Small intestine (tissue), 7 donors: ENCODE measurements at regions not wholly inside any gene's neighbourhood (a gene's known extent, or its start where the extent isn't known, plus 50 kb on each side); places are given as distances from the start of the nearest gene placed in this dataset.

ENCODE experiments used
- DNase-seq, 2 donors: peaks; one replicate each; pipeline versions ENCODE4 v3.0.0 to v3.0.0-alpha.2; 2013
- FAIRE-seq: peaks from 2 replicates; lab custom pipeline; 2012; peaks lifted over from hg19 to GRCh38; lab: Jason Lieb, UNC
- H3K27ac ChIP-seq, 3 donors: one replicate each; pipeline ENCODE4 v1.5.1; 2013; ENCODE audit warnings: low read length in 2 of 3, mild to moderate bottlenecking in 2 of 3, control low read depth in 1 of 3, inconsistent platforms in 1 of 3, low read depth in 1 of 3, moderate library complexity in 1 of 3
- H3K27me3 ChIP-seq, 3 donors: one replicate each; pipeline ENCODE4 v1.6.1; 2013; ENCODE audit warnings: low read length in 3 of 3, inconsistent platforms in 1 of 3; ENCODE audit not compliant: control insufficient read depth in 3 of 3, insufficient read depth in 3 of 3
- H3K36me3 ChIP-seq, 3 donors: one replicate each; pipeline ENCODE4 v1.6.1; 2013; ENCODE audit warnings: low read length in 3 of 3, inconsistent platforms in 1 of 3, low read depth in 1 of 3, mild to moderate bottlenecking in 1 of 3, moderate library complexity in 1 of 3; ENCODE audit not compliant: control insufficient read depth in 3 of 3, insufficient read depth in 2 of 3
- H3K4me1 ChIP-seq, 3 donors: one replicate each; pipeline ENCODE4 v1.6.1; 2013; ENCODE audit warnings: low read length in 2 of 3, inconsistent platforms in 1 of 3, low read depth in 1 of 3, mild to moderate bottlenecking in 1 of 3, moderate library complexity in 1 of 3; ENCODE audit not compliant: control insufficient read depth in 3 of 3, insufficient read depth in 2 of 3
- H3K4me3 ChIP-seq, 3 donors: one replicate each; pipeline ENCODE4 v1.5.1; 2013; ENCODE audit warnings: low read length in 3 of 3, control low read depth in 1 of 3, inconsistent platforms in 1 of 3, low read depth in 1 of 3, mild to moderate bottlenecking in 1 of 3, moderate library complexity in 1 of 3
- H3K9me3 ChIP-seq, 2 donors: one replicate each; pipeline ENCODE4 v1.6.1; 2013; ENCODE audit warnings: low read depth in 1 of 2, low read length in 1 of 2; ENCODE audit not compliant: control insufficient read depth in 2 of 2, insufficient read depth in 1 of 2
- WGBS, 3 donors: extraction: QIAGEN DNeasy Blood & Tissue Kit; methylation state at CpG; one replicate each; pipeline ENCODE4 v1.1.7; 2013; 5-methylcytosine and 5-hydroxymethylcytosine counted together
- donor health status: healthy with polysubstance abuse.
- donor health status: control.
- donor health status: control.
- donor health status: Bipolar disorder and iron deficiency.
- donor health status: healthy.

DNA sequence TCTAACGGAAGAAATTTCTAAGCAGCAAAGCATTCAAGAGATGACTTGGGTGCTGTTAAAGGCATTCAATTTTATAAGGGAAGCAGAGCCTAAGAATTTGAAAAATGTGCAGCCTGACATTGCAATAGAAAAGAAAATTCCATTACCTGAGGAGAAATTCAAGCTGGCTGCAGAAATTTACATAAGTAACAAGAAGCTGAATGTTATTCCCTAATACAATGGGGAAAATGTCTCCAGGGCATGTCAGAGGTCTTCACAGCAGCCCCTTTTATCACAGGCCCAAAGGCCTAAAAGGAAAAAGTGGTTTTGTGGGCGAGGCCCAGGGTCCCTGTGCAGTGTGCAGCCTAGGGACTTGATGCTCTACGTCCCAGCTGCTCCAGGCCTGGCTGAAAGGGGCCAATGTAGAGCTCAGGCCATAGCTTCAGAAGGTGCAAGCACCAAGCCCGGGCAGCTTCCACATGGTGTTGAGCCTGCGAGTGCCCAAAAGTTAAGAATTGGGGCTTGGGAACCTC is 306.7 kb downstream of the RDH14 start:
- Histone ChIP-seq H3K4me1 (no peaks in the 10 kb centered on the region), H3K4me3 (no peak overlapping the region), H3K27me3 (no peaks in the 10 kb centered on the region), H3K27ac (no peak overlapping the region), H3K36me3 (no peaks in the 10 kb centered on the region), H3K9me3 (peaks cover 0 to 3% of the 10 kb centered on the region in 2 donors)
- FAIRE-seq (no peak), DNase-seq (no peak)
- 74 to 83% (median 77%) methylated on average over 5 of the region's 5 CpGs for WGBS, 3 donors

DNA sequence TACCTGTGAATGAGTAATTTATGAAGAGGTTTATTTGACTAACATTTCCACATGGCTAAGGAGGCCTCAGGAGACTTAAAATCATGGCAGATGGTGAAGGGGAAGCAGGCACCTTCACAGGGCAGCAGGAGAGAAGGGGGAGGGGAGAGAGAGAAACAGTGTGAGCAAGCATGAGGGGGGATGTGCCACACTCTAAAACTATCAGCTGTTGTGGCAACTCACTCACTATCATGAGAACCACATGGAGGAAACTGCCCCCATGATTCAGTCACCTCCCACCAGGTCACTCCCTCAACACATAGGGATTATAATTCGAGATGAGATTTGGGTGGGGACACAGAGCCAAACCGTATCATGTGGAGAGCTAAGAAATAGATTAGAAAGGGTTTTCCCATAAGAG is 309.0 kb downstream of the RDH14 start:
- H3K36me3 ChIP-seq: no peaks in the 10 kb centered on the region
- H3K27ac ChIP-seq: no peak overlapping the region
- no peaks in the 10 kb centered on the region for H3K4me1 ChIP-seq
- 68 to 83% (median 82%) methylated on average over 2 of the region's 2 CpGs for WGBS, 3 donors
- H3K9me3 ChIP-seq: peaks cover 0 to 3% of the 10 kb centered on the region in 2 donors
- FAIRE-seq: no peak
- DNase-seq: no peak
- no peaks in the 10 kb centered on the region for H3K27me3 ChIP-seq
- no peak overlapping the region for H3K4me3 ChIP-seq

DNA sequence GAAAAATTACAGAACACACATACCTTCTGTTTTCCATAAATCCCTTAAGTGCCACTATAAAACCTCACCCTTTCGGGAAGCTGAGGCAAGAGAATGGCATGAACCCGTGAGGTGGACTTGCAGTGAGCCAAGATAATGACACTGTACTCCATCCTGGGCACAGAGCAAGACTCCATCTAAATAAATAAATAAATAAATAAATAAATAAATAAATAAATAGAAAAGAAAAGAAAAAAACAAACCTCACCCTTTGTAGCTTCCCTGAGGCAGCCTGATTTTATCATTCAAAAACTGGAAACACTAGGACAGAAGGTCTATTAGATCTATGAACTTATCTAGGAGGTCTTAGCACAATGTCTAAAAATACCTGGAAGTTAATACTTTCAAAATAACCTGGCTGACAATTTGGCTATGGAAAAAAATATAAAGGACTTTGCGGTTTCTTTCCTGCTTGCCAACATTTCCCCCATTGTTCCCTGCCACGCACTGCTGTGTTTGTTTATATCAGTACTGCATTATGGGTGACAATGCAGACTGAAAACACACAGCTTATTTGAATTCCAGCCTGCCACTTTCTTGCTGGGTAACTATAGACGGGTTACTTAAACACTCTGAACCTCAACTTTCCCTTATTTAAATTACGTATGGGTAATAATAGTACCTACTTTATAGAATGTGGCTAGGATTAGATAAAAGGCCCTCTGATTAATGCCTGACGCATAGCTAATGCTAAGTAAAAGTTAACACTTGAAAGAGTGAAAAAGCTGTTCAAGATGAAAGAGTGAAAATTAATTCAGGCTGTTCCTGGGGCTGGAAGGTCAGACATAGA is 313.0 kb downstream of the RDH14 start:
- FAIRE-seq (no peak), DNase-seq (no peak)
- no peak overlapping the region for H3K27ac ChIP-seq
- no peaks in the 10 kb centered on the region for H3K36me3 ChIP-seq
- no peak overlapping the region for H3K4me3 ChIP-seq
- no peaks in the 10 kb centered on the region for H3K9me3 ChIP-seq
- H3K4me1 ChIP-seq: no peaks in the 10 kb centered on the region
- H3K27me3 ChIP-seq: no peaks in the 10 kb centered on the region
- 55 to 69% (median 60%) methylated on average over 7 of the region's 7 CpGs for WGBS, 3 donors

DNA sequence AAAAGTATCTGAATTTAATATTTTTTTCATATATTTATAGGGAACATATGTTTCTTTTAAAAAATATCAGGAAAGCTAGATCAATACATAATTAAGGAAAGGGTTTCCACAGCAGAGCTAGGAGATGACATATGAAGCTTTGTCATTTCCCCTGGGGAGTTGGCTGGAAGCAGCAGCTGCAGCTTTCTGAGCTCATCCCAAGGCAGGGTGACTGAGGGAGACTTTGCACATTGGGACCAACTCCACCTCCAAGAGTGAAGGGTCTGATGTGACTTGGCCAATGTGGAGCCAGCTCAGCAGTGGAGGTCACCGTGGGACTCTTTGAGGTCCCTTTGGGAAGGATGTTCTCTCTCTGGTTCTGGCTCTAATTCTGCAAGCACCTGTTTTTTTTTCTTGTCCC is 315.1 kb downstream of the RDH14 start:
- FAIRE-seq (no peak), DNase-seq (no peak)
- no peaks in the 10 kb centered on the region for H3K27me3 ChIP-seq
- H3K27ac ChIP-seq: no peak overlapping the region
- H3K36me3 ChIP-seq: no peaks in the 10 kb centered on the region
- H3K9me3 ChIP-seq: no peaks in the 10 kb centered on the region
- 75 to 87% (median 81%) methylated on average over 1 of the region's 1 CpG for WGBS, 3 donors
- H3K4me1 ChIP-seq: no peaks in the 10 kb centered on the region
- H3K4me3 ChIP-seq: no peak overlapping the region

DNA sequence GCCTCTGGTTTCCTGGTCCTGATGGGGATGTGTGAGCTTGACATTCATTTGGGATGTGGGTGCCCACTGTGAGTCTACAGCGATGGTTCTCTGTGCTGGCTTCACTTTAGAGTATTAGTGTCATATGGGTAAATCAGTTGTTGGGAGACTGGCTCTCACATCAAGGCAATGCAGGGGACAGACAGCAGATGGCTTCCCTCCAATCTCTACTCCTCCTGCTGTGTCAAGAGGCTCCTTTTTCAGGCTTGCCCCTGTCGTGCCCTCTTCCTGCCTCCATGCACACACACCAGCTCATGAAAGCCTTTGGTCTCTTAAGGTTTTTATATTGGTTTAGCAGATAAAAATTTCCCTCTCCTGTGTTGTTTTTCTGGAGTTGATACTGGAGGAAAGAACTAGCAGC is 315.6 kb downstream of the RDH14 start:
- H3K36me3 ChIP-seq: no peaks in the 10 kb centered on the region
- no peak overlapping the region for H3K4me3 ChIP-seq
- DNase-seq: no peak
- no peaks in the 10 kb centered on the region for H3K4me1 ChIP-seq
- H3K27ac ChIP-seq: no peak overlapping the region
- no peaks in the 10 kb centered on the region for H3K9me3 ChIP-seq
- no peak for FAIRE-seq
- no peaks in the 10 kb centered on the region for H3K27me3 ChIP-seq
- 50 to 68% (median 65%) methylated on average over 2 of the region's 2 CpGs for WGBS, 3 donors

DNA sequence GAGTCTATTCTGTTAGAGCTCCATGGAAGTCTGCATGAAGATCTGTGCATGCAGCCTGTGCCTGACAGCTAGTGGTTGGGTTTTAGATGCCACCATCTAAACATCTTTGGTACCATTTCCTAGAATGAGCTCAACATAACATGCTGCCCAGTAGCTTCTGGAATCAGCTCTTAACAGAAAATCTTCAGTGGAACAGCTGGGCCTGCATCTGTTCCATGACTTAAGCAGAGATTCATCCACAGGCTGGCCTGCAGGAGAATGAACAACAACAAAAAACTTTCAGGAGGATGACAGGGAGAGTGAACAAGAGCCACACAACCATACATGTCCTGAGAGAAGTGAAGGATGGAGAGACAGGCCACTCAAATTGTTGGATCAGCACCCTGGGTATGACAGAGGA is 316.6 kb downstream of the RDH14 start:
- Histone ChIP-seq H3K4me3 (no peak overlapping the region), H3K27ac (no peak overlapping the region), H3K36me3 (no peaks in the 10 kb centered on the region), H3K4me1 (no peaks in the 10 kb centered on the region), H3K9me3 (no peaks in the 10 kb centered on the region), H3K27me3 (no peaks in the 10 kb centered on the region)
- DNase-seq (no peak), FAIRE-seq (no peak)

DNA sequence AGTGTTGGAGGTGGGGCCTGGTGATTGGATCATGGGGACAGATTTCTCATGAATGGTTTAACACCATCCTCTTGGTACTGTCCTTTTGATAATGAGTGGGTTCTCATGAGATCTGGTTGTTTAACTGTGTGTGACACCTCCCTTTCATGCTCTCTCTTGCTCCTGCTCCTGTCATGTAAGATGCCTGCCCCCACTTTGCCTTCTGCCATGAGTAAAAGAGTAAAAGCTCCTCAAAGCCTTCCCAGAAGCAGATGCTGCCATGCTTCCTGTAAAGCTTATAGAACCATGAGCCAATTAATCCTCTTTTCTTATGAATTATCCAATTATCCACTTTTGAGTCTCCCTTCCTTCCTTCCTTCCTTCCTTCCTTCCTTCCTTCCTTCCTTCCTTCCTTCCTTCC is 317.7 kb downstream of the RDH14 start:
- no peak overlapping the region for H3K4me3 ChIP-seq
- no peaks in the 10 kb centered on the region for H3K27me3 ChIP-seq
- no peaks in the 10 kb centered on the region for H3K4me1 ChIP-seq
- H3K9me3 ChIP-seq: no peaks in the 10 kb centered on the region
- no peak for DNase-seq
- no peaks in the 10 kb centered on the region for H3K36me3 ChIP-seq
- no peak for FAIRE-seq
- H3K27ac ChIP-seq: no peak overlapping the region

DNA sequence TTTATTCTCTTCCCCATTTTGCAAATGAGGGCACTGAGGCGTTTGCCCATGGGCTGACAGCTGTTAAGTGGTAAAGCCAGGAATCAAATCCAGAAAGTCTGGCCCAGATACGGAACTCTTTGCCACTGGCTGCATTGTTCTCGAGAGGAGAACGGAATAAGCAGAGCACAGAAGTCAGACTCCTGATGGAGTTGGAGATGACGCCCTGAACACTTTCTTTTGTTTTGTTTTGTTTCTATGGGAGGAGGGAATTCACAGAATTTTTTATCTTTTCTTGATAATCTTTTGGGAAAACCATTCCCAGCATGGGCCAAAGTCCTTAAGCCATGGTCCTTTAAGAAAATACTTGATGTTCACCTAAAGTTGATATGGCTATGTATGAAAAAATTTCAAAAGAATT is 322.2 kb downstream of the RDH14 start:
- Histone ChIP-seq H3K4me1 (no peaks in the 10 kb centered on the region), H3K27ac (no peak overlapping the region), H3K4me3 (no peak overlapping the region), H3K9me3 (no peaks in the 10 kb centered on the region), H3K27me3 (no peaks in the 10 kb centered on the region), H3K36me3 (no peaks in the 10 kb centered on the region)
- WGBS, 3 donors: 50 to 71% (median 54%) methylated on average over 5 of the region's 5 CpGs
- no peak for DNase-seq
- FAIRE-seq: no peak

DNA sequence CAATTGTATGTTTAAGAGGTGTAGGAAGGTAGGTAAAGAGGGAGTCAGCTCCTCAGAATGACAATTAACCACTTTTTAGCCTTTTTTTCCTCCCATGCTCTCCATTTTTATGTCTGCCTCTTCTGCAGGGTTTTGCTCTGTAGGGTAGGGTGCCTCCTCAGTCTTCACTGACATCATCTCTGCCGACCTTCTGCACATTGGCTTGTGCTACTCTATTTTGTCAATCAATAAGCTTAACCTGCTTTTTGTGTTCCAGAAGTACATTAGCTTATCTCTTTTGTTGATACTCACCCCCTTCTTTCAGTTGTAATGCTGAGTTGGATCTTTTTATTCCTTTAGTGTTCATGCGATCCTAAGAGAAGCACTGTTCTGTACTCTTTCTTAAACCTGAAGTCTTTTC is 323.2 kb downstream of the RDH14 start:
- no peaks in the 10 kb centered on the region for H3K27me3 ChIP-seq
- no peak overlapping the region for H3K27ac ChIP-seq
- no peaks in the 10 kb centered on the region for H3K9me3 ChIP-seq
- 34 to 68% (median 39%) methylated on average over 2 of the region's 2 CpGs for WGBS, 3 donors
- DNase-seq (no peak), FAIRE-seq (no peak)
- no peaks in the 10 kb centered on the region for H3K4me1 ChIP-seq
- no peak overlapping the region for H3K4me3 ChIP-seq
- H3K36me3 ChIP-seq: no peaks in the 10 kb centered on the region
